ENCODE measurements at regions not wholly inside any gene's neighbourhood (a gene's known extent, or its start where the extent isn't known, plus 50 kb on each side); places are given as distances from the start of the nearest gene placed in this dataset.

DNA sequence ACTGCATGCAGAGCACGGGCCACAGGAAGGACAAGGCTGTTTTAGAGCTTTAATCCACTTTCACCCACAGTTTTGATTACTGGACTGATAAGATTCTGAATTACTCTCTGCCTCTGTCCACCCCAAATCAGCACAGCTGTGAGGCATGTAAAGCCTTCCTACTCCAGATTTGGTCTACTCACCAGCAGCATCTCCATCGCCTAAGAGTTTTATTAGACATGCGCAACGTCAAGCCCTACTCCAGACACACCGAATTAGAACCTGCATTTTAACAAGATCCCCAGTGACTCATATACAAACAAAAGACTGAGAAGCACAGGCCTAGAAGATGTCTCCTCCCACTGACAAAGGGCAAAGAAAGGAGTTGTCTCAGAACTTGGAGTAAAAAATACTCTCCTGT lies 221.2 kb downstream of the TUSC7 start:
- H3K9me3 Mint-ChIP-seq: peaks cover 10% of the 10 kb centered on the region
- H3K27ac Mint-ChIP-seq: no peak overlapping the region
- DNase-seq: no peak
- no peaks in the 10 kb centered on the region for H3K36me3 Mint-ChIP-seq (ENCODE audit: low read depth)
- H3K4me1 Mint-ChIP-seq (ENCODE audit: low read depth): no peaks in the 10 kb centered on the region
- H3K27me3 Mint-ChIP-seq: no peaks in the 10 kb centered on the region
- no peak overlapping the region for H3K4me3 Mint-ChIP-seq

DNA sequence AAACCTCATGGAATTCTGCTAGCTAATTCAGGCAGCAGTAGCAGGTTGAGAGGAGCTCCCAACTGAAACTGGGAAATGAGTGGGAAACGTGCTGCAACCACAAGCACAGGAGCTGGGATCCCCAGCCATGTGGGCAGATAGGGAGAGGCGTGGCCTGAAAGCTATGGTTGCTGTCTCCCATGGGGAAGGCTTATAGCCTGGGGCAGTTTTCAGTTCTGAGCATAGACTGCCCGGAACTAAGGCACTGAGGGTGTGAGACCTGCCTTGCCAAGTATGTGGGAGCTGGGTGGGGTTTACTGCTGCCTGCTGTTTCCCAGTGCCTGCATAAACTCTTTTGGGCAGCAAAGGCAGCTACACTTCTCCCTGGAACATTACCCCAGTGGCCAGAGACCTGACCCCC lies 229.5 kb downstream of the TUSC7 start:
- Mint-ChIP-seq H3K27ac (no peak overlapping the region), H3K4me1 (ENCODE audit: low read depth) (no peaks in the 10 kb centered on the region), H3K36me3 (ENCODE audit: low read depth) (no peaks in the 10 kb centered on the region), H3K9me3 (peaks cover 2% of the 10 kb centered on the region), H3K4me3 (no peak overlapping the region), H3K27me3 (no peaks in the 10 kb centered on the region)
- DNase-seq: no peak

GRCh38 chr3:116939550-116939949 lies 230.0 kb downstream of the TUSC7 start:
- Mint-ChIP-seq H3K36me3 (ENCODE audit: low read depth) (no peaks in the 10 kb centered on the region), H3K27ac (no peak overlapping the region), H3K4me3 (no peak overlapping the region), H3K4me1 (ENCODE audit: low read depth) (no peaks in the 10 kb centered on the region), H3K9me3 (no peaks in the 10 kb centered on the region), H3K27me3 (no peaks in the 10 kb centered on the region)
- DNase-seq: no peak

DNA sequence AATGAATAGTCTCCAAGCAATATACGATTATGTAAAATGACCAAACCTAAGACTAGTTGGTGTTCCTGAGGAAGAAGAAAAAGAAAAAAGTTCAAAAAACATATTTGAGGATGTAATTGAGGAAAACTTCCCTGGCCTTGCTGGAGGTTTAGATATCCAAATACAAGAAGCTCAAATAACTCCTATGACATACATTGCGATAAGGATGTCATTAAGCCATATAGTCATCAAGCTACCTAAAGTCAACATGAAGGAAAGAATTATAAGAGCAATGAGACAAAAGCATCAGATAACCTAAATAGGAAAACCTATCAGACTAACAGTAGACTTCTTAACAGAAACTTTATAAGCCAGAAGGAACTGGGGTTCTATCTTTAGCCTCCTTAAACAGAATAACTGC lies 231.1 kb downstream of the TUSC7 start:
- Mint-ChIP-seq H3K9me3 (no peaks in the 10 kb centered on the region), H3K4me3 (no peak overlapping the region), H3K4me1 (ENCODE audit: low read depth) (no peaks in the 10 kb centered on the region), H3K36me3 (ENCODE audit: low read depth) (no peaks in the 10 kb centered on the region), H3K27me3 (no peaks in the 10 kb centered on the region), H3K27ac (no peak overlapping the region)
- DNase-seq: no peak

DNA sequence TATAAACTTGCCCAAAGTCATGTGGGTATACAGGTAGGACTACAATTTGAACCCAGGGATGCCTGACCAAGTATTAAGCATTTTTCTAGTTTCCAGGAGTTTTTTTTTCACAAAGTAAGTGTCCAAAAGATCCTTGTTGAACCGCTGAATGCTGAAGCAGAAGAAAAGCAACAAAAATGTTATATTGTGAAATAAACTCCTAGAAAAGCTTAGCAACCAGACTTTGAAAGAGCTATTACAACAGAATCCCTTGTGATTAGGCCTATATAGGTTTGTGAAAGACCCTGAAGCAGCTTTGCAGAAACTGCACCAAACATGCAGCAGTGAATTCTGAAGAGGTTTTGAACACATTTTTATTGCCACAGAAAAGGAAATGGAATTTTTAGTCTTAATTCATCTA lies 236.8 kb downstream of the TUSC7 start:
- Mint-ChIP-seq H3K4me3 (no peak overlapping the region), H3K27ac (no peak overlapping the region), H3K9me3 (peaks cover under 1% of the 10 kb centered on the region), H3K27me3 (no peaks in the 10 kb centered on the region), H3K36me3 (ENCODE audit: low read depth) (no peaks in the 10 kb centered on the region), H3K4me1 (ENCODE audit: low read depth) (no peaks in the 10 kb centered on the region)
- DNase-seq: no peak

- no peaks in the 10 kb centered on the region for H3K27me3 Mint-ChIP-seq
- no peaks in the 10 kb centered on the region for H3K4me1 Mint-ChIP-seq (ENCODE audit: low read depth)
- no peak overlapping the region for H3K4me3 Mint-ChIP-seq
- no peak for DNase-seq
- no peaks in the 10 kb centered on the region for H3K36me3 Mint-ChIP-seq (ENCODE audit: low read depth)
- peaks cover 3% of the 10 kb centered on the region for H3K9me3 Mint-ChIP-seq
- no peak overlapping the region for H3K27ac Mint-ChIP-seq
Observed at GRCh38 chr3:116947148-116947547, 237.6 kb downstream of the TUSC7 start.

DNA sequence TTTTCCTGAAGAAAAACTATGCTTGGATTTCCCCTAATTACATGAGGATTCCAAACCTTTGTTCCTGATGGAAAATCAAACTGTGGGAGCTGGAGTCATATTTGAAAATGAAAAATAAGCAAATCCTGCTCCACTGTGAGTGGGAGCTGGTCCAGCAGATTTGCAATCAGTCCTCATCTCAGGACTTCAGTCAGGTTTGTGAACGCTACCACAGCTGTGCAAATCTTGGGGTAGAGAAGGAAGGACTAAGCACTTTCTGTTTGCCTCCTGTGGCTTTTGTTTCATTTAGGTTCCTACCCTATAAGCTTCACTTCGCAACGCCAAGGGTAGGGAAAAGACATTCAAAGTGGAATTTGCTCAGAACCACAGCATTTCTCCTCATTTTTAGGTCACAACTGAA lies 238.2 kb downstream of the TUSC7 start:
- Mint-ChIP-seq H3K27me3 (no peaks in the 10 kb centered on the region), H3K4me1 (ENCODE audit: low read depth) (no peaks in the 10 kb centered on the region), H3K27ac (no peak overlapping the region), H3K4me3 (no peak overlapping the region), H3K36me3 (ENCODE audit: low read depth) (no peaks in the 10 kb centered on the region), H3K9me3 (peaks cover 3% of the 10 kb centered on the region)
- DNase-seq: no peak

DNA sequence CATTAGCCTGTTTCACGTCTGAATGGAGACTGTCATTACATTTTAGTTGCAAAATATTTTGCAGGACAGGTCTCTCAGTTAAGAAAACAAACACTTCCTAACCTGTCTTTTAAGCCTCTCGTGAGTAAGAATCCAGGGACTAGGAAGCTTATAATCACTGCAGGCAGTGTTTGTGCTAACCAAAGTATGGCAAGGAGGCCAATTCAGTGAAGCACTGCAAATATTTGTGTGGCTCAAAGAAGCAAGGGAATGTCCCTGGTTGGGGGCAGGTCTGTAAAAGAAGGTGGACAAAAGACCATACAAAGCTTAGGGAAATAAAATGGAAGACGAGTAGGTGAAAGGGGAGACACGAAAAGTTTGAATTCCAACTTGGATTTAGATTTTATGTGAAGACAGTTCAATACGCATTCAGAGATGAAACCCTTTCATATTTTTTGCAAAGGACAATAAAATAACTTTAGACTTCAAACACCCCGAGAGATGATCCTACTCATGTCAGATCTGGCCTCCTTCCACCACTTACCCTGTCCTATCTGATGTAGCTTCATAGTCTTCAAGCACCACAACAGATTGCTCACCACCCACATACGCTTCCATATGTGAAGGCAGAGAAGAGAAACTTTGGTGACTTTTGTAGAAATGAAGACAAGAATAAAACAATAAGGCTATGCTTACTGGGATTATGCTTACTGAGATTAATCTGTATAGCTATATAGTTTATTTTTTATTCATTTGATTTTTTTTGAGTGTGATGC lies 240.9 kb downstream of the TUSC7 start:
- Mint-ChIP-seq H3K9me3 (peaks cover 13% of the 10 kb centered on the region), H3K4me3 (no peak overlapping the region), H3K4me1 (ENCODE audit: low read depth) (no peaks in the 10 kb centered on the region), H3K27me3 (no peaks in the 10 kb centered on the region), H3K36me3 (ENCODE audit: low read depth) (no peaks in the 10 kb centered on the region), H3K27ac (no peak overlapping the region)
- DNase-seq: no peak

DNA sequence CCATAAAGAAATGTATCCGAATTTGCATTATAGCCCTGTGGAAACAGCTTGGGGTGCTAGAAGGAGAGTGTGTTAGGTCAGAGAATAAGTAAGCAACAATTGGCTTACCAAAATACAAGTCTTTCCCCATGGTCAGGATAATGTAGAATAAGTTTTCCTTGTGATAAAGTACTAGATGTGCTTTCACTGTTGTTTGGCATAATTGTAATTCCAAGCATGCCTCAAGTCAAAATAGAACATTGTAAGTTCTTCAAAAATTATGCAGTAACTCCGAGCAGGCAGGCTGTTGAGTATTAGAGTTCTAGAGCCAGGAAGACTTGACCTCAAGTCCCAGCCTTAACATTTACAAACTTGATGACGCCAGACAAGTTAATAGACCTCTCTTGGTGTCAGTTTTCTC lies 242.0 kb downstream of the TUSC7 start:
- Mint-ChIP-seq H3K27me3 (no peaks in the 10 kb centered on the region), H3K36me3 (ENCODE audit: low read depth) (no peaks in the 10 kb centered on the region), H3K4me3 (no peak overlapping the region), H3K4me1 (ENCODE audit: low read depth) (no peaks in the 10 kb centered on the region), H3K9me3 (peaks cover 13% of the 10 kb centered on the region), H3K27ac (no peak overlapping the region)
- no peak for DNase-seq

DNA sequence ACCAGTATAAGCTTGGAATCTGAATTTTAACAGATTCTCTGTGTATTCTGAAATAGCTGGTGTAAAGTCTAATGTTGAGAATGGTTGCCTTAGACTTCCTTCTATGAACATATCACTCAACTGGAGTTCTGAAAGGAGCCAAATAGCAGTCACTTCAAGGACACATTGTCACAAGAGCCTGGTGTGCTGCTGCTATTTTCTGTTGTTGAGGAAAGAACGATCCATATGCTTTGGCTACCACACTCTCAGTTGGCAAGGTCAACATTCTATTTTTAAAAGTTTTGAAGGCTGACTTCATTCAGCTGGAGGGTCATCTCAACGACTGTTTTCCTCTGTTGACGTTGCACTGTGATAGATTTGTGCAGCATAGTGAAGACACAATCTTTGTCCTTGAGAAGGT lies 248.7 kb downstream of the TUSC7 start:
- H3K27me3 Mint-ChIP-seq: no peaks in the 10 kb centered on the region
- no peak overlapping the region for H3K4me3 Mint-ChIP-seq
- H3K4me1 Mint-ChIP-seq (ENCODE audit: low read depth): no peaks in the 10 kb centered on the region
- no peaks in the 10 kb centered on the region for H3K36me3 Mint-ChIP-seq (ENCODE audit: low read depth)
- H3K9me3 Mint-ChIP-seq: peaks cover 15% of the 10 kb centered on the region
- H3K27ac Mint-ChIP-seq: no peak overlapping the region
- DNase-seq: no peak

DNA sequence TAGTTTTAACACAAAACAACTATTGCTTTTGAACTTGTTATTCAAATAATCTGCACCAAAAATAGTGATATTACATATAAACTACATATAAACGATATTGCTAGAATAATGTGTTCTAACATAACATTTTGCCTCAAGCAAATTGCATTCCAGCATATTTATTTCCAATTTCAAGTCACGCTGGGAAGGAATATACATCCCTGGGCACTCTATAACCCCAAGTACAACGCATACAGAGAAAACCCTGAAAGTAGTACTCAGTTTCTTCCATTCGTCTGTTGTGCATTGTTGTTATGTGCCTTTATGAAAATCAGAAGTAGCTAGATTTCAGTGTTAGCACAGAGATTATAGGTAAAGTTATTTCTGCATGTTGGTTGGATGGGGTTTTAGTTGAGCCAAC lies 251.5 kb downstream of the TUSC7 start:
- Mint-ChIP-seq H3K36me3 (ENCODE audit: low read depth) (no peaks in the 10 kb centered on the region), H3K4me1 (ENCODE audit: low read depth) (no peaks in the 10 kb centered on the region), H3K4me3 (no peak overlapping the region)

DNA sequence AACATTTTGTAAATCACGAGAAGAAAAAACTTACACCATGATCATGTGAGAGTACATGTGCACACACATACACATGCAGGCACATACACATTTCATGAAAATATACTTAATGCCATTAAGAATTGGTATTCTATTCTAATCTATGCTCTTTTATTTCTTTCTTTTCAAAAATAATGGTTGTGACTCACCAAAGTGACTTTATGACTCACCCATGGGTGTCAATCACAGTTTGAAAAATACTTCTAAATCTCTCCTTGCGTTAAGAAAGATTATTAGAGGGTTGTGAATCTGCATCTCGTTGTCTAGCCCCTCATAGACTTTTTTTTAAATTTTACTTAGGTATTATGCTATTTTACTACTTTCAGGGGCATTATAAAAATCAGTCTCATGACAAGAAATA lies 254.2 kb downstream of the TUSC7 start:
- H3K4me3 Mint-ChIP-seq: no peak overlapping the region
- no peaks in the 10 kb centered on the region for H3K36me3 Mint-ChIP-seq (ENCODE audit: low read depth)
- H3K4me1 Mint-ChIP-seq (ENCODE audit: low read depth): no peaks in the 10 kb centered on the region
- H3K27me3 Mint-ChIP-seq: no peaks in the 10 kb centered on the region
- H3K27ac Mint-ChIP-seq: no peak overlapping the region
- H3K9me3 Mint-ChIP-seq: peaks cover 6% of the 10 kb centered on the region
- no peak for DNase-seq

More for the DNA sequence above, 251.5 kb downstream of the TUSC7 start:
- Mint-ChIP-seq H3K9me3 (peaks cover 6% of the 10 kb centered on the region), H3K27me3 (no peaks in the 10 kb centered on the region), H3K27ac (no peak overlapping the region)
- DNase-seq: no peak

GRCh38 chr3:116966649-116967048 lies 257.1 kb downstream of the TUSC7 start:
- Mint-ChIP-seq H3K9me3 (peaks cover 5% of the 10 kb centered on the region), H3K4me3 (no peak overlapping the region), H3K4me1 (ENCODE audit: low read depth) (no peaks in the 10 kb centered on the region), H3K36me3 (ENCODE audit: low read depth) (no peaks in the 10 kb centered on the region), H3K27me3 (no peaks in the 10 kb centered on the region), H3K27ac (no peak overlapping the region)
- no peak for DNase-seq

DNA sequence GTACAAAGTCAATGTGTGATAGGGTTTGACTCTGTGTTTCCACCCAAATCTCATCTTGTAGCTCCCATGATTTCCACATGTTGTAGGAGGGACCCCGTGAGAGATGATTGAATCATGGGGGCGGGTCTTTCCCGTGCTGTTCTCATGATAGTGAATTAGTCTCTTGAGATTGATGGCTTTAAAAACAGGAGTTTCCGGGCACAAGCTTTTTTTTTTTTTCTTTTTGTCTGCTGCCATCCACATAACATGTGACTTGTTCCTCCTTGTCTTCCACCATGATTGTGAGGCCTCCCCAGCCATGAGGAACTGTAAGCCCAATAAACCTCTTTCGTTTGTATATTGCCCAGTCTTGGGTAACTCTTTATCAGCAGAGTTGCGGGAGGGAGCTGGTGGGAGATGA lies 259.6 kb downstream of the TUSC7 start:
- Mint-ChIP-seq H3K4me3 (no peak overlapping the region), H3K36me3 (ENCODE audit: low read depth) (no peaks in the 10 kb centered on the region), H3K27ac (no peak overlapping the region), H3K4me1 (ENCODE audit: low read depth) (no peaks in the 10 kb centered on the region), H3K27me3 (no peaks in the 10 kb centered on the region), H3K9me3 (peaks cover 2% of the 10 kb centered on the region)
- DNase-seq: no peak

DNA sequence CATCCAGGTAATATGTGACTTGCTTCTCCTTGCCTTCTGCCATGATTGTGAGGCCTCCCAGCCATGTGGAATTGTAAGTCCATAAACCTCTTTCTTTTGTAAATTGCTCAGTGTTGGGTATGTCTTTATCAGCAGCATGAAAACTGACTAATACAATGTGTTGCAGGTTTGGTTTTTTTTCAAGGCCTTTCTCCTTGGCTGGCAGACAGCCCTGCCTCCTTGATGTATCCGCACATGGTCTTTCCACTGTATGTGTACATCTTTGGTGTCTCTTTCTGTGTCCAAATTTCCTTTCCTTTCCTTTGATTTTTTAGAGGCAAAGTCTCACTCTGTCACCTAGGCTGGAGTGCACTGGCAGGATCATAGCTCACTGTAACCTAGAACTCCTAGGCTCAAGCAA lies 260.1 kb downstream of the TUSC7 start:
- no peak overlapping the region for H3K4me3 Mint-ChIP-seq
- H3K9me3 Mint-ChIP-seq: peaks cover 2% of the 10 kb centered on the region
- no peak overlapping the region for H3K27ac Mint-ChIP-seq
- no peaks in the 10 kb centered on the region for H3K27me3 Mint-ChIP-seq
- no peak for DNase-seq
- no peaks in the 10 kb centered on the region for H3K36me3 Mint-ChIP-seq (ENCODE audit: low read depth)
- no peaks in the 10 kb centered on the region for H3K4me1 Mint-ChIP-seq (ENCODE audit: low read depth)

DNA sequence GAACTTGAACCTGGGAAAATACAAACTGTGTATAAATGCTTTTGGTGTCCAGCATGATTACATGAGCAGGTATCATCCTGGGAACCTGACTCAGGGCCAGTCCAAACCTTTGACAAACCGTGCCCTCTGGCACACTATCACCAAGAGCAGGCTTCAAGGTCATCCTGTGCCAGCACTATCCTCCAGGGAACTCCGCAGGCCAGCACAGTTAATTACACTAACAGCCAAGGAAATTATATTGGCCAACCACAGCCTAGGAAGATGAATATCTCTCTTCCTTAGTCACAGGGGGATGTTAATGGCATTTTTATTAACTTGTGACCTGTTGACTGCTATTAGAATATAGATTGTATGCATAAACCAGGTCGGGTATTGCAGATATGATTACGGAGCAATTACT lies 262.0 kb downstream of the TUSC7 start:
- no peaks in the 10 kb centered on the region for H3K27me3 Mint-ChIP-seq
- no peaks in the 10 kb centered on the region for H3K36me3 Mint-ChIP-seq (ENCODE audit: low read depth)
- H3K9me3 Mint-ChIP-seq: peaks cover 2% of the 10 kb centered on the region
- H3K27ac Mint-ChIP-seq: no peak overlapping the region
- H3K4me1 Mint-ChIP-seq (ENCODE audit: low read depth): no peaks in the 10 kb centered on the region
- H3K4me3 Mint-ChIP-seq: no peak overlapping the region
- DNase-seq: no peak
